Natural killer cell (primary cell): ENCODE measurements at regions not wholly inside any gene's neighbourhood (a gene's known extent, or its start where the extent isn't known, plus 50 kb on each side); places are given as distances from the start of the nearest gene placed in this dataset.

Experiments used
- ATAC-seq, 3 donors: fragments of 150-1000 bp in 2 of 3; fragments of 200-7000 bp in 1 of 3; cut with Tn5 transposase; 1 replicate in 1 of 3; 2 replicates in 2 of 3; pipeline ENCODE4 v1.10.0; 2021; ENCODE audit warnings: mild to moderate bottlenecking in 2 of 3, moderate library complexity in 2 of 3
- DNase-seq, 2 donors: peaks; one replicate each; pipeline versions ENCODE4 v3.0.0 to v3.0.0-alpha.2; 2013 to 2021; ENCODE audit warnings: mixed read lengths in 1 of 2
- H3K27ac ChIP-seq: one replicate; pipeline ENCODE4 v1.5.1; 2013; ENCODE audit warnings: mild to moderate bottlenecking, low read length
- H3K27me3 ChIP-seq: one replicate; pipeline ENCODE4 v1.6.1; 2013; ENCODE audit warnings: low read length; ENCODE audit not compliant: control insufficient read depth, insufficient read depth
- H3K36me3 ChIP-seq: one replicate; pipeline ENCODE4 v1.6.1; 2013; ENCODE audit warnings: low read length; ENCODE audit not compliant: control insufficient read depth, insufficient read depth
- H3K4me1 ChIP-seq: one replicate; pipeline ENCODE4 v1.6.1; 2013; ENCODE audit warnings: low read length; ENCODE audit not compliant: control insufficient read depth, insufficient read depth
- H3K4me3 ChIP-seq: one replicate; pipeline ENCODE4 v1.5.1; 2013; ENCODE audit warnings: low read length
- H3K9me3 ChIP-seq: one replicate; pipeline ENCODE4 v1.6.1; 2013; ENCODE audit warnings: low read length; ENCODE audit not compliant: control insufficient read depth, insufficient read depth
- H3K27ac Mint-ChIP-seq, 2 donors: one replicate each; pipeline ENCODE4 v1.8.0; 2022; ENCODE audit warnings: mild to moderate bottlenecking in 2 of 2, mixed read lengths in 2 of 2, moderate library complexity in 1 of 2
- H3K27me3 Mint-ChIP-seq, 2 donors: one replicate each; pipeline ENCODE4 v1.8.0; 2022; ENCODE audit warnings: low read depth in 2 of 2, mixed read lengths in 2 of 2
- H3K36me3 Mint-ChIP-seq: one replicate; pipeline ENCODE4 v1.8.0; 2022; ENCODE audit warnings: mixed read lengths
- H3K4me1 Mint-ChIP-seq, 2 donors: one replicate each; pipeline ENCODE4 v1.8.0; 2022; ENCODE audit warnings: mixed read lengths in 2 of 2
- H3K4me3 Mint-ChIP-seq: one replicate; pipeline ENCODE4 v1.8.0; 2022; ENCODE audit warnings: mild to moderate bottlenecking, moderate library complexity, mixed read lengths
- H3K9me3 Mint-ChIP-seq, 2 donors: one replicate each; pipeline ENCODE4 v1.8.0; 2022; ENCODE audit warnings: mixed read lengths in 2 of 2
- WGBS: methylation state at CpG from one replicate; pipeline ENCODE4 v1.1.7; 2013; ENCODE audit warnings: missing lambda C conversion rate; ENCODE audit not compliant: insufficient coverage; 5-methylcytosine and 5-hydroxymethylcytosine counted together
- intact Hi-C: fragments of 100-400 bp; cut with micrococcal nuclease; formaldehyde crosslinking; loops from one replicate; pipeline ENCODE4 v1.14.2; 2022
- TF ChIP-seq, protein P1 (sequence below): fragments of 200-600 bp; IDR thresholded peaks from one replicate; pipeline ENCODE4 v1.8.0; 2022; ENCODE audit warnings: antibody characterized with exemption

DNA sequence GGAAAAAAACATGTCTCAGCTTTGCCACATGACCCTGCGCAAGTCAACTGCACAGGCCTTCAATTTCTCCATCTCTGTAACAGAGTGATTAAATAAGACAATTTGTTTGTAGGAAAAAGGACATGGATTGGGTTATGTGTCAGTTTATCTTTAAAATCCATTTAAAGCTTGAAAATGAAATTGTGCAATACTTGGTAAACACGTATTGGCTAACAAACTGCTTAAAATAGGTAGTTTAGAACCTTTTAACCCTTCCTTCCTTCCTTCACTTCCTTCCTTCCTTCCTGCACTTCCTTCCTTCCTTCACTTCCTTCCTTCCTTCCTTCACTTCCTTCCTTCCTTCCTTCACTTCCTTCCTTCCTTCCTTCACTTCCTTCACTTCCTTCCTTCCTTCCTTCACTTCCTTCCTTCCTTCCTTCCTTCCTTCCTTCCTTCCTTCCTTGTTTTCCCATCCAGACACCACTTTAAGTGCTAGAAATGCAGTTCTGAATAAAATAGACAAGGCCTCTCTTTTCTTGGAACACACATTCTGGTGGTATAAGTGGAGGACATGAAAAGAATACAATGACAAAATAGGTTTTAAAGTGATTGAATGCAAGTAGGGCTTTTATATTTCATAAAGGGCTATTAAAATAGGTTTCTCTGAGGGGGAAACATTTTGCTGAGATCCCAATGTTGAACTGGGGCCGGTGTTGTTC lies 130.2 kb upstream of the TP63 start:
- Mint-ChIP-seq H3K27me3 (no peaks in the 10 kb centered on the region), H3K4me3 (no peak overlapping the region), H3K9me3 (peaks cover 4 to 11% of the 10 kb centered on the region in 2 donors), H3K36me3 (no peaks in the 10 kb centered on the region), H3K27ac (no peak overlapping the region), H3K4me1 (no peaks in the 10 kb centered on the region)
- no peak overlapping the region for H3K27ac ChIP-seq
- H3K36me3 ChIP-seq: no peaks in the 10 kb centered on the region
- WGBS: 66% methylated on average over 3 of the region's 3 CpGs
- DNase-seq: no peak
- H3K4me1 ChIP-seq: no peaks in the 10 kb centered on the region
- no peaks in the 10 kb centered on the region for H3K9me3 ChIP-seq
- ATAC-seq: no peak
- H3K4me3 ChIP-seq: no peak overlapping the region
- TF ChIP-seq, protein P1, sequence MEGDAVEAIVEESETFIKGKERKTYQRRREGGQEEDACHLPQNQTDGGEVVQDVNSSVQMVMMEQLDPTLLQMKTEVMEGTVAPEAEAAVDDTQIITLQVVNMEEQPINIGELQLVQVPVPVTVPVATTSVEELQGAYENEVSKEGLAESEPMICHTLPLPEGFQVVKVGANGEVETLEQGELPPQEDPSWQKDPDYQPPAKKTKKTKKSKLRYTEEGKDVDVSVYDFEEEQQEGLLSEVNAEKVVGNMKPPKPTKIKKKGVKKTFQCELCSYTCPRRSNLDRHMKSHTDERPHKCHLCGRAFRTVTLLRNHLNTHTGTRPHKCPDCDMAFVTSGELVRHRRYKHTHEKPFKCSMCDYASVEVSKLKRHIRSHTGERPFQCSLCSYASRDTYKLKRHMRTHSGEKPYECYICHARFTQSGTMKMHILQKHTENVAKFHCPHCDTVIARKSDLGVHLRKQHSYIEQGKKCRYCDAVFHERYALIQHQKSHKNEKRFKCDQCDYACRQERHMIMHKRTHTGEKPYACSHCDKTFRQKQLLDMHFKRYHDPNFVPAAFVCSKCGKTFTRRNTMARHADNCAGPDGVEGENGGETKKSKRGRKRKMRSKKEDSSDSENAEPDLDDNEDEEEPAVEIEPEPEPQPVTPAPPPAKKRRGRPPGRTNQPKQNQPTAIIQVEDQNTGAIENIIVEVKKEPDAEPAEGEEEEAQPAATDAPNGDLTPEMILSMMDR: no peak
- intact Hi-C loops: no loop called here
- H3K27me3 ChIP-seq: no peaks in the 10 kb centered on the region

DNA sequence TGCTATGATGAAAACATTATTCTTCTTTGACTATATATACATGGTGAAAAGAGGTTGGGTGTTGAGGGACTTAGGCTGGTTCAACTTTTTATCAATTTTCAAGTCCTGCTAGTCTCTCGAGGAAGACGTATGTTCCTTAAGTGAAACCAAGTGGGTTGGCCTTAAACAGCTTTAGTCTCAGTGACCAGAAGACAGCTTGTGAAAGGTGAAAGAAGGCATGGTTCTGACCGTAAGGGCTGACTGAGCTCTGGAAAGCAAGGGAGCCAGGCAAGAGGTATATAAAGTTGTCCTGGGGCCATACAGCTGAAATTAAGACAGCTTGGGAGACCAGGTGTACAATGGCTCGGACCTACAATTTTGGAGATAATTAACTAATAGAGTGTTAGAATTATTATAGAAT lies 128.9 kb upstream of the TP63 start:
- Mint-ChIP-seq H3K9me3 (peaks cover 4 to 13% of the 10 kb centered on the region in 2 donors), H3K27ac (no peak overlapping the region), H3K36me3 (no peaks in the 10 kb centered on the region), H3K4me1 (no peaks in the 10 kb centered on the region), H3K27me3 (no peaks in the 10 kb centered on the region), H3K4me3 (no peak overlapping the region)
- no peaks in the 10 kb centered on the region for H3K36me3 ChIP-seq
- no peaks in the 10 kb centered on the region for H3K4me1 ChIP-seq
- no peak for DNase-seq
- no peaks in the 10 kb centered on the region for H3K27me3 ChIP-seq
- TF ChIP-seq, protein P1: no peak
- ATAC-seq: no peak
- no peak overlapping the region for H3K27ac ChIP-seq
- no peak overlapping the region for H3K4me3 ChIP-seq
- no peaks in the 10 kb centered on the region for H3K9me3 ChIP-seq
- 81% methylated on average over 4 of the region's 4 CpGs for WGBS
- intact Hi-C loops: no loop called here

DNA sequence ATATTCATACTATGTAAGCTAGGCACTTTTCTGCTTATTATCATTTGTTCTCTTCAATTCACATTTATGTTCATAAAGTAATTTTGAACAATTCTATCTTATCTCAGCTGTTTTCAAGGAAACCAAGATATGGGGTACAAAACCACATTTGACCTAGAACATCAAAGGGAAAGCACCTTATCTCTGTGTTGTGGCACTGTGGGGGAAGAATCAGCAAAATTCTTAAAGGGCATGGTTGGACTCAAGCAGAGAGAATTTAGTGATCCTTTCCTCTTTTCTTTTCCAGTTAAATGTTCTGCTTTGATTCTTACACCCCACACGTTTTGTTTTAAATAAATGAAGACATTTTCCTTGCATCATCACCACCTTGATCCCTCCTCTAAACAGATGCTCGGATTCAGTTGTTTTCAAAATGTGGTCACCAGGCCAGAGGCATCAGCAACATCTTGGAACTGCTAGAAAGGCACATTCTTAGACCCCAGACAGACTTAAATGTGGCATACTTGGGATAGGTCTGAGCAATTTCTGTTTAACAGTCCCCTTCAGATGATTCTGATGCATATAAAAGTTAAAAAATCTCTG lies 128.4 kb upstream of the TP63 start:
- no peaks in the 10 kb centered on the region for H3K4me1 Mint-ChIP-seq
- peaks cover 4 to 13% of the 10 kb centered on the region in 2 donors for H3K9me3 Mint-ChIP-seq
- H3K27ac Mint-ChIP-seq: no peak overlapping the region
- no peak for DNase-seq
- H3K27me3 Mint-ChIP-seq: no peaks in the 10 kb centered on the region
- Histone ChIP-seq H3K4me3 (no peak overlapping the region), H3K27ac (no peak overlapping the region), H3K36me3 (no peaks in the 10 kb centered on the region), H3K4me1 (no peaks in the 10 kb centered on the region), H3K27me3 (no peaks in the 10 kb centered on the region), H3K9me3 (no peaks in the 10 kb centered on the region)
- WGBS: 35% methylated on average over 2 of the region's 2 CpGs
- H3K4me3 Mint-ChIP-seq: no peak overlapping the region
- TF ChIP-seq, protein P1: no peak
- intact Hi-C loops: no loop called here
- H3K36me3 Mint-ChIP-seq: no peaks in the 10 kb centered on the region
- no peak for ATAC-seq

DNA sequence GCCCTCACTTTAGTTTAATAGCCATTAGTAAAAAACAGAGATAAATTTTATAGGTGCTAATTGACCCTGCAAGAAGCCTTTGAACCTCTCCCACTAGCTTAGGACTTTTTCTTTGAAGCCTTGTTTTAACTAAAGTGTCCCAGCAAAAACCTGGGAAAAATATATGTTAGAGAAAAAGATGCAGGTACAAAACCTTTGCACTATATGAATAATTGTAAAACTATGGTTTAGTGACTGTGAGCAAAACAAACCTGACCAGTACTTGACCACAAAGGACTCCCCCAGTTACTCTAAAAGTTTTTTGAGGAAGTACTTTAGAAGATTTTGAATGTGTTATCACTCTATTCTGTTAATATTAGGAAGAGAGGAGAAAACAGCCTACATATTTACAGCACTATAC lies 123.3 kb upstream of the TP63 start:
- peaks cover 0 to 5% of the 10 kb centered on the region in 2 donors for H3K9me3 Mint-ChIP-seq
- TF ChIP-seq, protein P1: no peak
- no peak for ATAC-seq

More for the DNA sequence above, 123.3 kb upstream of the TP63 start:
- no peaks in the 10 kb centered on the region for H3K9me3 ChIP-seq
- no peak overlapping the region for H3K27ac Mint-ChIP-seq
- H3K4me1 ChIP-seq: no peaks in the 10 kb centered on the region
- no peaks in the 10 kb centered on the region for H3K36me3 ChIP-seq
- no peak for DNase-seq
- intact Hi-C loops: no loop called here
- H3K27me3 Mint-ChIP-seq: no peaks in the 10 kb centered on the region
- H3K36me3 Mint-ChIP-seq: no peaks in the 10 kb centered on the region
- no peaks in the 10 kb centered on the region for H3K27me3 ChIP-seq
- no peak overlapping the region for H3K4me3 ChIP-seq
- H3K4me3 Mint-ChIP-seq: no peak overlapping the region
- H3K4me1 Mint-ChIP-seq: no peaks in the 10 kb centered on the region
- no peak overlapping the region for H3K27ac ChIP-seq
